ENCODE measurements at regions not wholly inside any gene's neighbourhood (a gene's known extent, or its start where the extent isn't known, plus 50 kb on each side); places are given as distances from the start of the nearest gene placed in this dataset.
A peak's percentile ranks its signal among the peaks of the same experiment; 100 is the strongest.

DNA sequence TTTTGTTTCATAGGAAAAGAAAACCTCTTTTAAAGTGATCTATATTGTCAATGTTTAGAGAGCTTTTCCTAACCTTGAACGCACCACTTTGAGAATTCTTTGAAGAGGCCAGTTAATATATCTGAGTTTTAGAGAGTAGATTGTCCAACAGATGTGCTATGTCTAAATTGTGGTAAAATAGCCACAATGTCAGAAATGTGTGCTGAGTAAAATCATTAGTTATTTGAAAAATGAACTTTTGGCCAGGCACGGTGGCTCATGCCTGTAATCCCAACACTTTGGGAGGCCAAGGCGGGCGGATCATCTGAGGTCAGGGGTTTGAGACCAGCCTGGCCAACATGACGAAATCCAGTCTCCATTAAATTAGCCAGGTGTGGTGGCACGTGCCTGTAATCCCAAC is 61.6 kb upstream of the KIAA1217 start:
- TF ChIP-seq, protein P1, sequence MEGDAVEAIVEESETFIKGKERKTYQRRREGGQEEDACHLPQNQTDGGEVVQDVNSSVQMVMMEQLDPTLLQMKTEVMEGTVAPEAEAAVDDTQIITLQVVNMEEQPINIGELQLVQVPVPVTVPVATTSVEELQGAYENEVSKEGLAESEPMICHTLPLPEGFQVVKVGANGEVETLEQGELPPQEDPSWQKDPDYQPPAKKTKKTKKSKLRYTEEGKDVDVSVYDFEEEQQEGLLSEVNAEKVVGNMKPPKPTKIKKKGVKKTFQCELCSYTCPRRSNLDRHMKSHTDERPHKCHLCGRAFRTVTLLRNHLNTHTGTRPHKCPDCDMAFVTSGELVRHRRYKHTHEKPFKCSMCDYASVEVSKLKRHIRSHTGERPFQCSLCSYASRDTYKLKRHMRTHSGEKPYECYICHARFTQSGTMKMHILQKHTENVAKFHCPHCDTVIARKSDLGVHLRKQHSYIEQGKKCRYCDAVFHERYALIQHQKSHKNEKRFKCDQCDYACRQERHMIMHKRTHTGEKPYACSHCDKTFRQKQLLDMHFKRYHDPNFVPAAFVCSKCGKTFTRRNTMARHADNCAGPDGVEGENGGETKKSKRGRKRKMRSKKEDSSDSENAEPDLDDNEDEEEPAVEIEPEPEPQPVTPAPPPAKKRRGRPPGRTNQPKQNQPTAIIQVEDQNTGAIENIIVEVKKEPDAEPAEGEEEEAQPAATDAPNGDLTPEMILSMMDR (IDR thresholded peaks at IDR 0.05): no peak
- Mint-ChIP-seq H3K36me3 (ENCODE audit: low read depth) (peaks cover under 1% of the 10 kb centered on the region), H3K27me3 (ENCODE audit: low read depth, poor library complexity) (peaks cover 9% of the 10 kb centered on the region), H3K27ac (no peak overlapping the region), H3K4me1 (peaks cover 37% of the 10 kb centered on the region), H3K4me3 (no peak overlapping the region), H3K9me3 (peaks cover 18% of the 10 kb centered on the region)
- DNase-seq: no peak

DNA sequence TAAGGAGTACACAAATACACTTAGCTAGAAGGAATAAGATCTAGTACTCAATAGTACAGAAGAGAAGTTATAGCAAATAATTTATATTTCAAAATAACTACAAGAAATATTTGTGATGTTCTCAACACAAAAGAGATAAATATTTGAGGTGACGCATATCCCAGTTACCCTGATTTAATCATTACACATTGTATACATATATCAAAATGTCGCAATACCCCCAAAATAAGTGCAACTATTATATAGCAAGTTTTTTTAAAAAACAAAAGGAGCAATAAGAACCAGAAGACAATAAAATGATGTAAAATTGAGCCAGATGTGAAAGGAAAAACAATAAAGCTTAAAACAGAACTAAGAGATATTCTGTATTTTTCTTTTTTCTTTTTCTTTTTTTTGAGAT is 59.3 kb upstream of the KIAA1217 start:
- no peaks in the 10 kb centered on the region for H3K36me3 Mint-ChIP-seq (ENCODE audit: low read depth)
- TF ChIP-seq, protein P1 (IDR thresholded peaks at IDR 0.05): no peak

DNA sequence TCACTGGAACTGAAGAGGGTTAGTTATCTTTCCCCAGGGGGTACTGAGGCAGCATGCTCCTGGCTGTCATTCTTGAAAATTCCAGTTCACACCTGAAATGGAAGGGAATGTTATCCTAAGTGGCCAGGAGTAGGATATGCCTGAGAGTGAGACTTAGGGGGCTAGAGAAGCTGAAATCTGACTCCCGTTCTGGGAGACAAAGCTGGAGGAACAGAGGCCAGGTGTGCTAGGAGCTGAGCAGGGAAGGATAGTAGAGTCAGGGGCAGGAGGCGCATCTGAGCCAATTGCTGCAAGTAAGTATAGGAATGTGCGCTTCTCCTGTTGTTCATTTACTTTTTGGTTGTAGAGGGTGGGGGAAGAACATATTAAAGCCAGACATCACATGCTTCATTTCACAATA is 58.1 kb upstream of the KIAA1217 start:
- DNase-seq: no peak
- Mint-ChIP-seq H3K4me1 (peaks cover 42% of the 10 kb centered on the region), H3K36me3 (ENCODE audit: low read depth) (no peaks in the 10 kb centered on the region), H3K27me3 (ENCODE audit: low read depth, poor library complexity) (peaks cover 6% of the 10 kb centered on the region), H3K4me3 (no peak overlapping the region), H3K9me3 (peaks cover 7% of the 10 kb centered on the region), H3K27ac (no peak overlapping the region)
- TF ChIP-seq, protein P1 (IDR thresholded peaks at IDR 0.05): no peak

More for the DNA sequence above, 59.3 kb upstream of the KIAA1217 start:
- Mint-ChIP-seq H3K4me1 (peaks cover 37% of the 10 kb centered on the region), H3K27me3 (ENCODE audit: low read depth, poor library complexity) (peaks cover 9% of the 10 kb centered on the region), H3K27ac (no peak overlapping the region), H3K9me3 (peaks cover 12% of the 10 kb centered on the region), H3K4me3 (no peak overlapping the region)
- DNase-seq: no peak

DNA sequence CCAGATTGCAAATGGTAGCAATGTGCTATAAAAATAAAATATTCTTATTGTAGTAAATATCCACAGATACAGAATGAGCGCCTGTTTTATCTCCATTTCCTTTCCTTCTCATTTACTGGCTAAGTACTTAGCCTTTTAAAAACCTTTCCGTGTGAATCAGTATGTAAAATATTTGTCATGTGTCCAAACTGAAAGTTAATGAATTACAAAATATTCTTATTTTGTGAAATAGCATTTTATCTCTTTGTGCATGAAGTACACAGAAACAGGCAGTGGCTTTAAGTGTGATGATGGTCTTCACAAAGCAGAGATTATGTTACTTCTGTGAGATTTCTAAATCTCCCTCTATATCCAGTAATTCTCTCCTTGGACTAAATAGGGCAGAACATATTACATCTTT is 56.7 kb upstream of the KIAA1217 start:
- Mint-ChIP-seq H3K4me3 (no peak overlapping the region), H3K27me3 (ENCODE audit: low read depth, poor library complexity) (peaks cover 2% of the 10 kb centered on the region), H3K9me3 (peaks cover 9% of the 10 kb centered on the region), H3K4me1 (peaks cover 42% of the 10 kb centered on the region), H3K36me3 (ENCODE audit: low read depth) (no peaks in the 10 kb centered on the region), H3K27ac (no peak overlapping the region)
- TF ChIP-seq, protein P1 (IDR thresholded peaks at IDR 0.05): no peak
- DNase-seq: no peak

DNA sequence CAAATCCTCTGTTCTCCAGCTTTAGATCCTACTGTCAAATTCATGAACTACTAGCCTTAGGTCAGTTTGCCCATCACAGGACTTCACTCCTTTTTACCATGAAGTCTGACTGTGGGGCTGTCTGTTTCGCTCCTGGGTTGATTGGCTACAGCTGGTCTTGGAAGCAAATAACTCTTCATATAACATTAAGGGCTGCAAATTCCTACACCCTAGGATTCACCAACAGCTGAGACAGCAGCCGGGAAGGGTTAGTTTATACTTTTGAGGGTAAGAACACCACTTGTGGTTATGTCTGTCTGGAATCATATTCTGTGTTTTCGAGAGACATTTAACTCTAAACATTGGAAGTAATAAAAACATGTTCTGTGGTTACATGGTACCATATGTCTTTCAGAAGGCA is 55.9 kb upstream of the KIAA1217 start:
- Mint-ChIP-seq H3K9me3 (peaks cover 14% of the 10 kb centered on the region), H3K4me1 (peaks cover 42% of the 10 kb centered on the region), H3K27me3 (ENCODE audit: low read depth, poor library complexity) (peaks cover 2% of the 10 kb centered on the region), H3K27ac (peak overlapping the region; percentile 49), H3K4me3 (no peak overlapping the region), H3K36me3 (ENCODE audit: low read depth) (no peaks in the 10 kb centered on the region)
- DNase-seq: no peak
- TF ChIP-seq, protein P1 (IDR thresholded peaks at IDR 0.05): no peak

DNA sequence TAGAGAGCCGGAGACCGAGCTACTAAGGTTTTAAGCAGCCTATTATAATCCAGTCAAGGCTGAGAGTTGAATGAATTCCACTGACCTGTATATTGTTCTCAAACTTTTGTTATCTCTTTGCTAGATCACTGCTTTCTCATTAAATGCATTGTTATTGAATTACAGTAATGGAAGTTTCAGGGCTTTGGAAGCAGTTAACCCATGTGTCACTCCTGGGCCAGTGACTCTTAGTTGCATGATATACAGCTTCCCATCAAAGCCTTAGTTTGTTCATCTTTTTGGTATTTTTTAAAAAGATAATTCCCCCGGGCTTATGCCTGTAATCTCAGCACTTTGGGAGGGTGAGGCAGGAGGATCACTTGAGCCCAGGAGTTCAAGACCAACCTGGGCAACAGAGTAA is 55.4 kb upstream of the KIAA1217 start:
- Mint-ChIP-seq H3K4me3 (no peak overlapping the region), H3K4me1 (peaks cover 38% of the 10 kb centered on the region), H3K36me3 (ENCODE audit: low read depth) (no peaks in the 10 kb centered on the region), H3K9me3 (peaks cover 17% of the 10 kb centered on the region), H3K27me3 (ENCODE audit: low read depth, poor library complexity) (peaks cover 2% of the 10 kb centered on the region), H3K27ac (peak overlapping the region; percentile 30)
- TF ChIP-seq, protein P1 (IDR thresholded peaks at IDR 0.05): no peak
- no peak for DNase-seq
